PC-9 (cell line): ENCODE measurements at regions not wholly inside any gene's neighbourhood (a gene's known extent, or its start where the extent isn't known, plus 50 kb on each side); places are given as distances from the start of the nearest gene placed in this dataset.

ENCODE experiments used
- EZH2 ChIP-seq: fragments of 200-600 bp; sonication (generic); IDR thresholded peaks from 2 replicates; pipeline ENCODE4 v1.8.0; 2017; ENCODE audit warnings: antibody characterized with exemption, low read depth
- TF ChIP-seq, protein P1 (sequence below): fragments of 200-600 bp; sonication (generic); conservative IDR thresholded peaks from 2 replicates; pipeline ENCODE4 v1.6.1; 2017; ENCODE audit warnings: mixed run types, antibody characterized with exemption, mild to moderate bottlenecking, moderate library complexity

- TF ChIP-seq, protein P1, sequence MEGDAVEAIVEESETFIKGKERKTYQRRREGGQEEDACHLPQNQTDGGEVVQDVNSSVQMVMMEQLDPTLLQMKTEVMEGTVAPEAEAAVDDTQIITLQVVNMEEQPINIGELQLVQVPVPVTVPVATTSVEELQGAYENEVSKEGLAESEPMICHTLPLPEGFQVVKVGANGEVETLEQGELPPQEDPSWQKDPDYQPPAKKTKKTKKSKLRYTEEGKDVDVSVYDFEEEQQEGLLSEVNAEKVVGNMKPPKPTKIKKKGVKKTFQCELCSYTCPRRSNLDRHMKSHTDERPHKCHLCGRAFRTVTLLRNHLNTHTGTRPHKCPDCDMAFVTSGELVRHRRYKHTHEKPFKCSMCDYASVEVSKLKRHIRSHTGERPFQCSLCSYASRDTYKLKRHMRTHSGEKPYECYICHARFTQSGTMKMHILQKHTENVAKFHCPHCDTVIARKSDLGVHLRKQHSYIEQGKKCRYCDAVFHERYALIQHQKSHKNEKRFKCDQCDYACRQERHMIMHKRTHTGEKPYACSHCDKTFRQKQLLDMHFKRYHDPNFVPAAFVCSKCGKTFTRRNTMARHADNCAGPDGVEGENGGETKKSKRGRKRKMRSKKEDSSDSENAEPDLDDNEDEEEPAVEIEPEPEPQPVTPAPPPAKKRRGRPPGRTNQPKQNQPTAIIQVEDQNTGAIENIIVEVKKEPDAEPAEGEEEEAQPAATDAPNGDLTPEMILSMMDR = no peak
- no peak for TF ChIP-seq EZH2
These were observed 190.1 kb downstream of the CDCA7 start for GRCh38 chr2:173544641-173545363.
